ENCODE measurements at regions not wholly inside any gene's neighbourhood (a gene's known extent, or its start where the extent isn't known, plus 50 kb on each side); places are given as distances from the start of the nearest gene placed in this dataset.

DNA sequence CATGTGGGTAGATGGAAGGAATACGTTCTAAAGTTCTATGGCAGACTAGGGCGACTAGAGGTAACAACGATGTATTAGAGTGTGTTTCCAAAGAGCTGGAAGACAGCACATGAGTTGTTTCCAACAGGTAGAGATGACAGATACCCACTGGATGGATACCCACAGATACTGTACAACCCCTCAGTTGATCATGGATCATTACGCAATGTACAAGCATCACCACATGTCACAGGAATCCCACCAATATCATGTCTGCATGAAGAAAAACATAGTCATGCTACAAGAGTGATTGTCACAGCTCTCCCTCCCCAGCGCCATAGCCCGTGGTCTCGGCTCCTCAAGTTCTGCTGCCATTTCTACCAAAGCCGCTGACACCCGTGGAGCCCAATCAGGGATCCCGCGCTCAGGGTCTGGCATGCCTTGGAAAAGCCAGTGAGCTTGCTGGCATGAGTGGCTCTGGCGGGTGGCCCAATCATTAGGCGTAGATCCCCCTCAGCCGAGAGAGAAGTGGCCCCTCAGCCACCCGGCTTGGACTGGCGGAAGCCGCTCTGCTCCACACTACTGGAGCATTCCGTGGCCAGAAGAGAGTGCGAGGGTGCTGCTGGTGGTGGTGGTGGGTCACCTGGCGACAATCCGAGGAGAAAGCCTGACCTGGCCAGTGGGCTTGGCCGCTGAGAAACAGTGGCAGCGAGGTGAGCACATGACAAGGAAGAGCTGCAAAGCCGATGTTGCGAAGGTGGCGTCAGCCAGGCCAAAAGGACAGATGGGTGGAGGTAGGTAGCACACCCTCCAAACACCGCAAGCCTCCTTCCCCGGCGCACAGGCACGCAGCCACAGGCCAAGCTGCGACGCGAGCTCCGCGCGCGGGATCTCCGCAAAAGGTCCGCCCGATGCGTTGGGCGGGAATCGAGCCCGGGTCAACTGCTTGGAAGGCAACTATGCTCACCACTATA lies 65.7 kb upstream of the FCGR2A start:
- TF ChIP-seq, protein P1, sequence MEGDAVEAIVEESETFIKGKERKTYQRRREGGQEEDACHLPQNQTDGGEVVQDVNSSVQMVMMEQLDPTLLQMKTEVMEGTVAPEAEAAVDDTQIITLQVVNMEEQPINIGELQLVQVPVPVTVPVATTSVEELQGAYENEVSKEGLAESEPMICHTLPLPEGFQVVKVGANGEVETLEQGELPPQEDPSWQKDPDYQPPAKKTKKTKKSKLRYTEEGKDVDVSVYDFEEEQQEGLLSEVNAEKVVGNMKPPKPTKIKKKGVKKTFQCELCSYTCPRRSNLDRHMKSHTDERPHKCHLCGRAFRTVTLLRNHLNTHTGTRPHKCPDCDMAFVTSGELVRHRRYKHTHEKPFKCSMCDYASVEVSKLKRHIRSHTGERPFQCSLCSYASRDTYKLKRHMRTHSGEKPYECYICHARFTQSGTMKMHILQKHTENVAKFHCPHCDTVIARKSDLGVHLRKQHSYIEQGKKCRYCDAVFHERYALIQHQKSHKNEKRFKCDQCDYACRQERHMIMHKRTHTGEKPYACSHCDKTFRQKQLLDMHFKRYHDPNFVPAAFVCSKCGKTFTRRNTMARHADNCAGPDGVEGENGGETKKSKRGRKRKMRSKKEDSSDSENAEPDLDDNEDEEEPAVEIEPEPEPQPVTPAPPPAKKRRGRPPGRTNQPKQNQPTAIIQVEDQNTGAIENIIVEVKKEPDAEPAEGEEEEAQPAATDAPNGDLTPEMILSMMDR (IDR thresholded peaks at IDR 0.05) = no peak
- TF ChIP-seq ZNF302 (CRISPR knock-in tag; IDR thresholded peaks at IDR 0.05) (no peak), CBX2 (IDR thresholded peaks at IDR 0.05; ENCODE audit: borderline replicate concordance, low read depth) (no peak), POLR2A (IDR thresholded peaks at IDR 0.05; ENCODE audit: low read length) (no peak), CEBPB (IDR thresholded peaks at IDR 0.05) (peak in 1 of 2 experiments; percentile 41; a peak in 3 of 4 replicates), JUN (IDR thresholded peaks at IDR 0.05) (no peak; a peak in 1 of 5 replicates), POLR2AphosphoS2 (conservative IDR thresholded peaks at IDR 0.05; ENCODE audit: low read length) (no peak)
- TF ChIP-seq, protein P2, sequence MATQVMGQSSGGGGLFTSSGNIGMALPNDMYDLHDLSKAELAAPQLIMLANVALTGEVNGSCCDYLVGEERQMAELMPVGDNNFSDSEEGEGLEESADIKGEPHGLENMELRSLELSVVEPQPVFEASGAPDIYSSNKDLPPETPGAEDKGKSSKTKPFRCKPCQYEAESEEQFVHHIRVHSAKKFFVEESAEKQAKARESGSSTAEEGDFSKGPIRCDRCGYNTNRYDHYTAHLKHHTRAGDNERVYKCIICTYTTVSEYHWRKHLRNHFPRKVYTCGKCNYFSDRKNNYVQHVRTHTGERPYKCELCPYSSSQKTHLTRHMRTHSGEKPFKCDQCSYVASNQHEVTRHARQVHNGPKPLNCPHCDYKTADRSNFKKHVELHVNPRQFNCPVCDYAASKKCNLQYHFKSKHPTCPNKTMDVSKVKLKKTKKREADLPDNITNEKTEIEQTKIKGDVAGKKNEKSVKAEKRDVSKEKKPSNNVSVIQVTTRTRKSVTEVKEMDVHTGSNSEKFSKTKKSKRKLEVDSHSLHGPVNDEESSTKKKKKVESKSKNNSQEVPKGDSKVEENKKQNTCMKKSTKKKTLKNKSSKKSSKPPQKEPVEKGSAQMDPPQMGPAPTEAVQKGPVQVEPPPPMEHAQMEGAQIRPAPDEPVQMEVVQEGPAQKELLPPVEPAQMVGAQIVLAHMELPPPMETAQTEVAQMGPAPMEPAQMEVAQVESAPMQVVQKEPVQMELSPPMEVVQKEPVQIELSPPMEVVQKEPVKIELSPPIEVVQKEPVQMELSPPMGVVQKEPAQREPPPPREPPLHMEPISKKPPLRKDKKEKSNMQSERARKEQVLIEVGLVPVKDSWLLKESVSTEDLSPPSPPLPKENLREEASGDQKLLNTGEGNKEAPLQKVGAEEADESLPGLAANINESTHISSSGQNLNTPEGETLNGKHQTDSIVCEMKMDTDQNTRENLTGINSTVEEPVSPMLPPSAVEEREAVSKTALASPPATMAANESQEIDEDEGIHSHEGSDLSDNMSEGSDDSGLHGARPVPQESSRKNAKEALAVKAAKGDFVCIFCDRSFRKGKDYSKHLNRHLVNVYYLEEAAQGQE (IDR thresholded peaks at IDR 0.05) = no peak
- TF ChIP-seq, protein P3, sequence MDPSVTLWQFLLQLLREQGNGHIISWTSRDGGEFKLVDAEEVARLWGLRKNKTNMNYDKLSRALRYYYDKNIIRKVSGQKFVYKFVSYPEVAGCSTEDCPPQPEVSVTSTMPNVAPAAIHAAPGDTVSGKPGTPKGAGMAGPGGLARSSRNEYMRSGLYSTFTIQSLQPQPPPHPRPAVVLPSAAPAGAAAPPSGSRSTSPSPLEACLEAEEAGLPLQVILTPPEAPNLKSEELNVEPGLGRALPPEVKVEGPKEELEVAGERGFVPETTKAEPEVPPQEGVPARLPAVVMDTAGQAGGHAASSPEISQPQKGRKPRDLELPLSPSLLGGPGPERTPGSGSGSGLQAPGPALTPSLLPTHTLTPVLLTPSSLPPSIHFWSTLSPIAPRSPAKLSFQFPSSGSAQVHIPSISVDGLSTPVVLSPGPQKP (IDR thresholded peaks at IDR 0.05; ENCODE audit: low read depth, low read length) = no peak
- TF ChIP-seq, protein P4, sequence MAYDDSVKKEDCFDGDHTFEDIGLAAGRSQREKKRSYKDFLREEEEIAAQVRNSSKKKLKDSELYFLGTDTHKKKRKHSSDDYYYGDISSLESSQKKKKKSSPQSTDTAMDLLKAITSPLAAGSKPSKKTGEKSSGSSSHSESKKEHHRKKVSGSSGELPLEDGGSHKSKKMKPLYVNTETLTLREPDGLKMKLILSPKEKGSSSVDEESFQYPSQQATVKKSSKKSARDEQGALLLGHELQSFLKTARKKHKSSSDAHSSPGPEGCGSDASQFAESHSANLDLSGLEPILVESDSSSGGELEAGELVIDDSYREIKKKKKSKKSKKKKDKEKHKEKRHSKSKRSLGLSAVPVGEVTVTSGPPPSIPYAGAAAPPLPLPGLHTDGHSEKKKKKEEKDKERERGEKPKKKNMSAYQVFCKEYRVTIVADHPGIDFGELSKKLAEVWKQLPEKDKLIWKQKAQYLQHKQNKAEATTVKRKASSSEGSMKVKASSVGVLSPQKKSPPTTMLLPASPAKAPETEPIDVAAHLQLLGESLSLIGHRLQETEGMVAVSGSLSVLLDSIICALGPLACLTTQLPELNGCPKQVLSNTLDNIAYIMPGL (CRISPR knock-in tag; IDR thresholded peaks at IDR 0.05; ENCODE audit: borderline replicate concordance) = no peak
